RKO (cell line): ENCODE measurements at regions not wholly inside any gene's neighbourhood (a gene's known extent, or its start where the extent isn't known, plus 50 kb on each side); places are given as distances from the start of the nearest gene placed in this dataset.
"Not testable (repeated sequence)": the region's sequence is repeated elsewhere in the genome, so short reads cannot be mapped to it uniquely, and the experiment has no call there.

ENCODE experiments used
- DNase-seq: peaks from one replicate; pipeline ENCODE4 v3.0.0-alpha.2; 2016; ENCODE audit warnings: low spot score

- no peak for DNase-seq
Measured at GRCh38 chr7:85716353-85716752, 529.5 kb upstream of the SEMA3D start.

GRCh38 chr7:85714951-85715350 is 528.1 kb upstream of the SEMA3D start:
- no peak for DNase-seq

- DNase-seq = no peak
Measured at GRCh38 chr7:85714043-85714578, 527.3 kb upstream of the SEMA3D start.

GRCh38 chr7:85713171-85713570 is 526.3 kb upstream of the SEMA3D start:
- DNase-seq = no peak

GRCh38 chr7:85711894-85712293 is 525.0 kb upstream of the SEMA3D start:
- no peak for DNase-seq

- DNase-seq = no peak
Measured at GRCh38 chr7:85710960-85711359, 524.1 kb upstream of the SEMA3D start.

- no peak for DNase-seq
Measured at GRCh38 chr7:85708221-85708620, 521.4 kb upstream of the SEMA3D start.

- no peak for DNase-seq
Measured at GRCh38 chr7:85705076-85705475, 518.2 kb upstream of the SEMA3D start.

- no peak for DNase-seq
Measured at GRCh38 chr7:85703251-85704010, 516.6 kb upstream of the SEMA3D start.

- DNase-seq = no peak
Measured at GRCh38 chr7:85702348-85702747, 515.5 kb upstream of the SEMA3D start.

GRCh38 chr7:85699482-85699881 is 512.6 kb upstream of the SEMA3D start:
- no peak for DNase-seq

GRCh38 chr7:85695533-85695932 is 508.7 kb upstream of the SEMA3D start:
- no peak for DNase-seq

- no peak for DNase-seq
Measured at GRCh38 chr7:85695041-85695440, 508.2 kb upstream of the SEMA3D start.

GRCh38 chr7:85693326-85693725 is 506.5 kb upstream of the SEMA3D start:
- no peak for DNase-seq

- DNase-seq = no peak
Measured at GRCh38 chr7:85688712-85689111, 501.9 kb upstream of the SEMA3D start.

- no peak for DNase-seq
Measured at GRCh38 chr7:85686401-85687181, 499.7 kb upstream of the SEMA3D start.

GRCh38 chr7:85685901-85686300 is 499.0 kb upstream of the SEMA3D start:
- DNase-seq = peak; percentile 12

GRCh38 chr7:85682833-85683620 is 496.2 kb upstream of the SEMA3D start:
- DNase-seq = no peak

GRCh38 chr7:85681241-85681640 is 494.4 kb upstream of the SEMA3D start:
- no peak for DNase-seq

GRCh38 chr7:85675093-85675492 is 488.2 kb upstream of the SEMA3D start:
- DNase-seq = not testable (repeated sequence)

GRCh38 chr7:85673876-85674275 is 487.0 kb upstream of the SEMA3D start:
- DNase-seq = no peak

GRCh38 chr7:85669225-85669624 is 482.4 kb upstream of the SEMA3D start:
- DNase-seq = no peak
